Lung (tissue), 11 donors: ENCODE measurements at regions not wholly inside any gene's neighbourhood (a gene's known extent, or its start where the extent isn't known, plus 50 kb on each side); places are given as distances from the start of the nearest gene placed in this dataset.

ENCODE experiments used
- ATAC-seq: fragments of 200-7000 bp; cut with Tn5 transposase; one replicate; pipeline ENCODE4 v1.9.1; 2020; ENCODE audit warnings: moderate number of reproducible peaks; ENCODE audit not compliant: insufficient read depth, low FRiP score
- DNase-seq, 3 donors: peaks; one replicate each; pipeline ENCODE4 v3.0.0-alpha.2; 2013 to 2017
- H3K27ac ChIP-seq, 2 donors: one replicate each; pipeline ENCODE4 v1.5.1; 2013; ENCODE audit warnings: mild to moderate bottlenecking in 2 of 2, moderate library complexity in 2 of 2, control low read depth in 1 of 2, inconsistent platforms in 1 of 2, low read depth in 1 of 2, low read length in 1 of 2
- H3K27me3 ChIP-seq, 3 donors: one replicate each; pipeline ENCODE4 v1.5.1; 2013; ENCODE audit warnings: low read length in 2 of 3; ENCODE audit not compliant: control insufficient read depth in 3 of 3, insufficient read depth in 3 of 3
- H3K36me3 ChIP-seq, 4 donors: one replicate each; pipeline ENCODE4 v1.5.1; 2013; ENCODE audit warnings: low read length in 4 of 4, mild to moderate bottlenecking in 1 of 4, moderate library complexity in 1 of 4; ENCODE audit not compliant: control insufficient read depth in 4 of 4, insufficient read depth in 4 of 4
- H3K4me1 ChIP-seq, 5 donors: one replicate each; pipeline ENCODE4 v1.5.1; 2013; ENCODE audit warnings: low read length in 5 of 5, mild to moderate bottlenecking in 2 of 5, moderate library complexity in 1 of 5; ENCODE audit not compliant: control insufficient read depth in 5 of 5, insufficient read depth in 5 of 5
- H3K4me3 ChIP-seq: one replicate; pipeline ENCODE4 v1.5.1; 2013; ENCODE audit warnings: mild to moderate bottlenecking, control low read depth, moderate library complexity
- H3K9ac ChIP-seq, 2 donors: one replicate each; pipeline ENCODE4 v1.5.1; 2013; ENCODE audit warnings: low read length in 2 of 2, control low read depth in 1 of 2; ENCODE audit not compliant: insufficient read depth in 1 of 2
- H3K9me3 ChIP-seq, 4 donors: one replicate each; pipeline ENCODE4 v1.5.1; 2013; ENCODE audit warnings: low read length in 3 of 4, mild to moderate bottlenecking in 1 of 4, moderate library complexity in 1 of 4; ENCODE audit not compliant: control insufficient read depth in 4 of 4, insufficient read depth in 3 of 4
- WGBS, 2 donors: extraction: QIAGEN DNeasy Blood & Tissue Kit; methylation state at CpG; one replicate each; pipeline ENCODE4 v1.1.7; 2013; 5-methylcytosine and 5-hydroxymethylcytosine counted together
- TF ChIP-seq, protein P1 (sequence below): IDR thresholded peaks from 2 replicates; pipeline ENCODE4 v1.5.1; 2012; ENCODE audit warnings: mild to moderate bottlenecking; ENCODE audit errors: control extremely low read depth, extremely low read depth
- donor health status: control.
- donor health status: control.
- donor health status: Bipolar disorder and iron deficiency.
- donor health status: healthy.
- donor health status: DM: yes; HTN: yes; CAD: no.

DNA sequence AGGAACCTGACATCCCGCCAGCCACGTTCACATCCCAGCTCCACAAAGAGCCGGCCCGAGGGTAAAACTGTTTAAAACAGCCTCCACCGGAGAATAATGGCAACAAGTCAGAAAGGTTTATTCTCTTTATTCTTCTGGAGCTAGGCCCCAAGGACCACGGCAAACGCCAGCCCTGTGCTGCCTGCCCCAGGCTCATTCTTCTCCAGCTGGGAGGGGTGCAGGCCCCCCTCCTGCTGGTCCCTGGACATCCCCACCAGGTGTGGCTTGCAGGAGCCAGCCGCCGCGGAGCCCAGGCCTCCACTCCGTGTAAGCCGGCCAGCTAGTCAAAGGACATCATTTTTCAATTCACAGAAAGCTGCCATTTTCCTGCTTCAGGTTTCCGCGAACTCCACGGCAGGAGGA is 65.8 kb upstream of the SALL3 start:
- H3K4me3 ChIP-seq = no peak overlapping the region
- no peak for ATAC-seq
- 76 to 88% methylated on average over 15 of the region's 15 CpGs for WGBS, 2 donors
- no peaks in the 10 kb centered on the region for H3K4me1 ChIP-seq
- no peaks in the 10 kb centered on the region for H3K36me3 ChIP-seq
- peaks cover 0 to 6% (median 0%) of the 10 kb centered on the region in 4 donors for H3K9me3 ChIP-seq
- no peak overlapping the region for H3K9ac ChIP-seq
- no peak for DNase-seq
- TF ChIP-seq, protein P1, sequence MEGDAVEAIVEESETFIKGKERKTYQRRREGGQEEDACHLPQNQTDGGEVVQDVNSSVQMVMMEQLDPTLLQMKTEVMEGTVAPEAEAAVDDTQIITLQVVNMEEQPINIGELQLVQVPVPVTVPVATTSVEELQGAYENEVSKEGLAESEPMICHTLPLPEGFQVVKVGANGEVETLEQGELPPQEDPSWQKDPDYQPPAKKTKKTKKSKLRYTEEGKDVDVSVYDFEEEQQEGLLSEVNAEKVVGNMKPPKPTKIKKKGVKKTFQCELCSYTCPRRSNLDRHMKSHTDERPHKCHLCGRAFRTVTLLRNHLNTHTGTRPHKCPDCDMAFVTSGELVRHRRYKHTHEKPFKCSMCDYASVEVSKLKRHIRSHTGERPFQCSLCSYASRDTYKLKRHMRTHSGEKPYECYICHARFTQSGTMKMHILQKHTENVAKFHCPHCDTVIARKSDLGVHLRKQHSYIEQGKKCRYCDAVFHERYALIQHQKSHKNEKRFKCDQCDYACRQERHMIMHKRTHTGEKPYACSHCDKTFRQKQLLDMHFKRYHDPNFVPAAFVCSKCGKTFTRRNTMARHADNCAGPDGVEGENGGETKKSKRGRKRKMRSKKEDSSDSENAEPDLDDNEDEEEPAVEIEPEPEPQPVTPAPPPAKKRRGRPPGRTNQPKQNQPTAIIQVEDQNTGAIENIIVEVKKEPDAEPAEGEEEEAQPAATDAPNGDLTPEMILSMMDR = no peak
- peaks cover 0 to 5% (median 0%) of the 10 kb centered on the region in 3 donors for H3K27me3 ChIP-seq
- H3K27ac ChIP-seq = no peak overlapping the region

DNA sequence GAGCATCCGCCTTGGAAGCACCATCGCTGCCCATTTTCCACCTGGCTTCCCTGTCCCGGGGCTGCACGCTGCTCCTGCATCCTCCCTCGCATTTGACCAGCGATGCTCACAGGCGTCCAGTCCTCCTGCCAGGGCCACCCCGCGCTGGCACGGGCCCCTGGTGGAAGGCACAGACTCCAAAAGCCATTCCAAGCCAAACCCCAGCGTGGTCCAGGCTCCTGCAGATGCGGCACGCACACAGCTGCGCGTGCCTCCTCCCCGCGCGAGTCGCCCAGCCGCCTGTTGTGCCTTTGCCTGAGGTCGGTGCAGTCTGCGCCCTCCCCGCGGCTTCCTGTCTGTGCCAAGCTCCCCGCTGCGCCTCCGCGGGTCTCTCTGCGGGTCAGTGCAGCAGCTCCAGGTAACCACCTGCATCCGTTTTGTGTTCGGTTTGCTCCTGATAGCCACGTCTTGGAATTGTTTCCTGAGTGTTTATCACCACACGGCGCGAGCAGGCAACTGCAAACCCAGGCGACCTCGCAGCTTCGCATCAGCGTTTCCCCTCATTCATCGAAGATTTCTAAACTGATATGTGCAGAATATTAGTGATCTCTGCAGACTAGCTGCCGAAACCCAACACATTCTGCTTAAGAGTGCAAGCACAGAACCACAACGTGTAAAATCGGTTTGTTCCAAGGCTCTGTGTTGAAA is 65.2 kb upstream of the SALL3 start:
- ATAC-seq (no peak), DNase-seq (no peak)
- no peak overlapping the region for H3K27ac ChIP-seq
- TF ChIP-seq, protein P1 = no peak
- 71 to 80% methylated on average over 43 of the region's 43 CpGs for WGBS, 2 donors
- H3K4me3 ChIP-seq = no peak overlapping the region
- peaks cover 0 to 6% (median 0%) of the 10 kb centered on the region in 4 donors for H3K9me3 ChIP-seq
- peaks cover 0 to 5% (median 0%) of the 10 kb centered on the region in 3 donors for H3K27me3 ChIP-seq
- no peaks in the 10 kb centered on the region for H3K4me1 ChIP-seq
- no peak overlapping the region for H3K9ac ChIP-seq
- H3K36me3 ChIP-seq = no peaks in the 10 kb centered on the region

DNA sequence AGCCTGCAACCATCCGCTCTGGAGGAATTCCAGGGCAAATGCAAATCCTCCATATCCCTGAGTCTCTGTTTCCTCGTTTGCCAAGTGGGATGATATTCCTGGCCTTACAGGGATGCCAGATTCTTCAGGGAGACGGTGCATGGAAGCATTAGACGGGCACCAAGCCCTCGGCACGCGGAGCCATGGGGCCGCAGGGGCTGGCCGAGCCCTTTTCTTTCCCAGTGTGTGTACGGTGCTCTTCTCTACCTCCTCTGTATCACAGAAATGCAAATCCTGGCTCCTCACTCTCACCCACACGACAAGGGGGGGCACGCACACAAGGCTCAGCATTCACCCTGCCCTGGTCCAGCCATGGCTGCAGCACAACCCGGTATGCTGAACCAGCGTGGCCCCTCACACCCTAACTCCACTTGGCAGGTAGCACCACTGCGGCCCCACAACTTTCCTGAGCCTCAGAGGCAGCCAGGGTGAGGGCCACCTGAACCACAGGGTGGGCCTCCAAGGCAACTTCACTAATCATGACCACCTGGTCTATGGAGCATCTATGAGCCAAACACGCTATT is 64.1 kb upstream of the SALL3 start:
- Histone ChIP-seq H3K4me3 (no peak overlapping the region), H3K9me3 (peaks cover 0 to 6% (median 0%) of the 10 kb centered on the region in 4 donors), H3K27me3 (peaks cover 0 to 5% (median 0%) of the 10 kb centered on the region in 3 donors), H3K4me1 (peaks cover 0 to 1% (median 0%) of the 10 kb centered on the region in 5 donors), H3K27ac (no peak overlapping the region), H3K36me3 (no peaks in the 10 kb centered on the region), H3K9ac (no peak overlapping the region)
- ATAC-seq (no peak), DNase-seq (no peak)
- TF ChIP-seq, protein P1 = no peak
- WGBS, 2 donors = 88 to 91% methylated on average over 16 of the region's 16 CpGs
